Panc1 (cell line): ENCODE measurements at regions not wholly inside any gene's neighbourhood (a gene's known extent, or its start where the extent isn't known, plus 50 kb on each side); places are given as distances from the start of the nearest gene placed in this dataset.

Experiments
- ATAC-seq: fragments of 200-7000 bp; cut with Tn5 transposase; 2 replicates; pipeline ENCODE4 v1.9.1; 2020; ENCODE audit warnings: mild to moderate bottlenecking, moderate library complexity
- BruUV-seq: library from RNA; stranded (reverse); fragments of 400-500 nt; replicated peaks from 2 replicates; lab custom pipeline; 2021; lab: Mats Ljungman, UMichigan
- CTCF ChIA-PET: fragments of 300-600 bp; sonication (Branson Sonifier 250); formaldehyde crosslinking; loops from one replicate; lab custom pipeline; 2022; ENCODE audit warnings: antibody characterized with exemption; lab: Charles Lee
- POLR2A ChIA-PET: fragments of 300-600 bp; sonication (Branson Sonifier 250); formaldehyde crosslinking; loops from one replicate; lab custom pipeline; 2022; ENCODE audit warnings: antibody characterized with exemption; lab: Charles Lee
- DNase-seq: peaks from one replicate; pipeline ENCODE4 v3.0.0-alpha.2; 2010; ENCODE audit warnings: low read depth, low spot score
- H3K27ac ChIP-seq: 2 replicates; pipeline ENCODE4 v1.5.1; 2011; ENCODE audit warnings: mild to moderate bottlenecking, low read length, inconsistent platforms
- H3K27me3 ChIP-seq: fragments of 200-500 bp; sonication (Bioruptor generic); 2 replicates; pipeline ENCODE4 v1.6.0; 2014; ENCODE audit warnings: low read length, inconsistent platforms; ENCODE audit not compliant: control insufficient read depth, insufficient read depth
- H3K36me3 ChIP-seq: fragments of 200-500 bp; sonication (Bioruptor generic); 2 replicates; pipeline ENCODE4 v1.5.1; 2014; ENCODE audit warnings: inconsistent platforms, mild to moderate bottlenecking, low read length, moderate library complexity; ENCODE audit not compliant: control insufficient read depth, insufficient read depth
- H3K4me1 ChIP-seq: 2 replicates; pipeline ENCODE4 v1.5.1; 2011; ENCODE audit warnings: inconsistent platforms, mild to moderate bottlenecking, low read length, moderate library complexity; ENCODE audit not compliant: control insufficient read depth, insufficient read depth
- H3K4me3 ChIP-seq, 2 experiments: 2 replicates each; pipeline ENCODE4 v1.5.1; 2011 to 2012; ENCODE audit warnings: low read depth in 2 of 2, low read length in 2 of 2, mild to moderate bottlenecking in 2 of 2, inconsistent platforms in 1 of 2, moderate library complexity in 1 of 2
- H3K9me3 ChIP-seq: fragments of 200-500 bp; sonication (Bioruptor generic); 2 replicates; pipeline ENCODE4 v1.5.1; 2014; ENCODE audit warnings: low read depth, mild to moderate bottlenecking, inconsistent platforms, low read length, moderate library complexity; ENCODE audit not compliant: control insufficient read depth, insufficient read depth
- CTCF ChIP-seq: fragments of 450-650 bp; IDR thresholded peaks from 2 replicates; pipeline ENCODE4 v1.5.1; 2017; ENCODE audit warnings: mild to moderate bottlenecking
- POLR2AphosphoS5 ChIP-seq: IDR thresholded peaks from 2 replicates; pipeline ENCODE4 v1.6.1; 2012; ENCODE audit warnings: mild to moderate bottlenecking, low read depth, low read length, moderate library complexity
- REST ChIP-seq, 2 experiments: IDR thresholded peaks; 2 replicates each; pipeline ENCODE4 v1.6.1; 2011 to 2012; ENCODE audit warnings: low read depth in 2 of 2, control low read depth in 1 of 2, low read length in 1 of 2, mild to moderate bottlenecking in 1 of 2, moderate library complexity in 1 of 2; ENCODE audit not compliant: insufficient read depth in 1 of 2
- SIN3A ChIP-seq: IDR thresholded peaks from 2 replicates; pipeline ENCODE4 v1.6.1; 2012; ENCODE audit warnings: low read depth, mild to moderate bottlenecking, low read length, moderate library complexity, borderline replicate concordance; ENCODE audit not compliant: insufficient read depth
- TCF7L2 ChIP-seq: IDR thresholded peaks from 2 replicates; pipeline ENCODE4 v1.6.1; 2011; ENCODE audit warnings: mild to moderate bottlenecking, low read depth, low read length, inconsistent platforms
- in situ Hi-C: cut with HindIII; loops from 2 replicates; pipeline ENCODE4 v1.10.0; 2016; ENCODE audit warnings: low sequenced_read_pairs, low pct_unique_long_range_greater_than_20kb
- intact Hi-C: fragments of 100-400 bp; cut with micrococcal nuclease; formaldehyde crosslinking; loops from one replicate; pipeline ENCODE4 v1.10.0; 2022; ENCODE audit not compliant: unreplicated experiment

- no peak for ATAC-seq
- no peak for DNase-seq
- intact Hi-C loops (no loop called here), in situ Hi-C loops (no loop called here)
- CTCF ChIA-PET, result no interaction called here
- Histone ChIP-seq H3K4me1 (no peaks in the 10 kb centered on the region), H3K36me3 (no peaks in the 10 kb centered on the region), H3K27me3 (no peaks in the 10 kb centered on the region), H3K27ac (no peak overlapping the region), H3K9me3 (no peaks in the 10 kb centered on the region), H3K4me3 (no peak overlapping the region)
- TF ChIP-seq CTCF (no peak), TCF7L2 (no peak)
- POLR2A ChIA-PET, result no interaction called here
- BruUV-seq, result no TSS peak
Measured at GRCh38 chr5:130773813-130774212, 391.2 kb downstream of the HINT1 start.

GRCh38 chr5:130762031-130762430, 403.0 kb downstream of the HINT1 start:
- ChIA-PET CTCF (no interaction called here), POLR2A (no interaction called here)
- Histone ChIP-seq H3K36me3 (no peaks in the 10 kb centered on the region), H3K4me1 (no peaks in the 10 kb centered on the region), H3K4me3 (no peak overlapping the region), H3K27ac (no peak overlapping the region), H3K27me3 (no peaks in the 10 kb centered on the region), H3K9me3 (no peaks in the 10 kb centered on the region)
- in situ Hi-C loops (no loop called here), intact Hi-C loops (no loop called here)
- DNase-seq, result no peak
- ATAC-seq, result no peak
- no TSS peak for BruUV-seq
- TF ChIP-seq TCF7L2, result no peak
- no peak for TF ChIP-seq REST (IDR thresholded peaks at IDR 0.05; ENCODE audit: insufficient read depth in 1 of 2, low read depth in 2 of 2, low read length in 1 of 2)
- TF ChIP-seq SIN3A, result no peak
- no peak for TF ChIP-seq POLR2AphosphoS5
- TF ChIP-seq CTCF, result no peak

GRCh38 chr5:130759061-130759460, 406.0 kb downstream of the HINT1 start:
- TF ChIP-seq SIN3A, result no peak
- TF ChIP-seq REST (IDR thresholded peaks at IDR 0.05; ENCODE audit: insufficient read depth in 1 of 2, low read depth in 2 of 2, low read length in 1 of 2), result no peak
- no peak for TF ChIP-seq POLR2AphosphoS5
- no peak for TF ChIP-seq TCF7L2
- TF ChIP-seq CTCF, result no peak
- Histone ChIP-seq H3K27me3 (no peaks in the 10 kb centered on the region), H3K4me3 (no peak overlapping the region), H3K36me3 (no peaks in the 10 kb centered on the region), H3K27ac (no peak overlapping the region), H3K4me1 (no peaks in the 10 kb centered on the region), H3K9me3 (no peaks in the 10 kb centered on the region; the same call in 1 of the 2 replicates)
- DNase-seq (no peak), ATAC-seq (no peak)
- intact Hi-C loops (no loop called here), in situ Hi-C loops (no loop called here)
- no TSS peak for BruUV-seq
- CTCF ChIA-PET, result no interaction called here
- POLR2A ChIA-PET, result no interaction called here
